Activated naive CD8-positive, alpha-beta T cell treated with anti-CD3 and anti-CD28 coated beads for 36 hours (primary cell): ENCODE measurements at regions not wholly inside any gene's neighbourhood (a gene's known extent, or its start where the extent isn't known, plus 50 kb on each side); places are given as distances from the start of the nearest gene placed in this dataset.

Source experiments
- DNase-seq: peaks from one replicate; pipeline ENCODE4 v3.0.0; 2021
- H3K27ac Mint-ChIP-seq: one replicate; pipeline ENCODE4 v1.8.0; 2022; ENCODE audit warnings: mild to moderate bottlenecking, moderate library complexity, mixed read lengths
- H3K27me3 Mint-ChIP-seq: one replicate; pipeline ENCODE4 v1.8.0; 2022; ENCODE audit warnings: mild to moderate bottlenecking, mixed read lengths
- H3K36me3 Mint-ChIP-seq: one replicate; pipeline ENCODE4 v1.8.0; 2021; ENCODE audit warnings: mild to moderate bottlenecking, mixed read lengths
- H3K4me1 Mint-ChIP-seq: one replicate; pipeline ENCODE4 v1.8.0; 2021; ENCODE audit warnings: mixed read lengths
- H3K4me3 Mint-ChIP-seq: one replicate; pipeline ENCODE4 v1.8.0; 2022; ENCODE audit warnings: mild to moderate bottlenecking, moderate library complexity, mixed read lengths
- H3K9me3 Mint-ChIP-seq: one replicate; pipeline ENCODE4 v1.8.0; 2022; ENCODE audit warnings: mixed read lengths

- no peak overlapping the region for H3K27ac Mint-ChIP-seq
- peaks cover 58% of the 10 kb centered on the region for H3K36me3 Mint-ChIP-seq
- no peak overlapping the region for H3K4me3 Mint-ChIP-seq
- DNase-seq: no peak
- no peaks in the 10 kb centered on the region for H3K27me3 Mint-ChIP-seq
- H3K9me3 Mint-ChIP-seq: no peaks in the 10 kb centered on the region
- H3K4me1 Mint-ChIP-seq: peaks cover 66% of the 10 kb centered on the region
Measured at GRCh38 chr14:95466506-95466905, 49.9 kb downstream of the SYNE3 start.

- peaks cover 72% of the 10 kb centered on the region for H3K4me1 Mint-ChIP-seq
Measured at GRCh38 chr14:95465936-95466335, 50.5 kb downstream of the SYNE3 start.

GRCh38 chr14:95465358-95465757, 51.1 kb downstream of the SYNE3 start:
- DNase-seq: no peak
- peaks cover 58% of the 10 kb centered on the region for H3K36me3 Mint-ChIP-seq
- no peak overlapping the region for H3K4me3 Mint-ChIP-seq
- peak overlapping the region; percentile 60 for H3K27ac Mint-ChIP-seq
- H3K4me1 Mint-ChIP-seq: peaks cover 77% of the 10 kb centered on the region
- no peaks in the 10 kb centered on the region for H3K9me3 Mint-ChIP-seq
- no peaks in the 10 kb centered on the region for H3K27me3 Mint-ChIP-seq

More at GRCh38 chr14:95465936-95466335, 50.5 kb downstream of the SYNE3 start:
- Mint-ChIP-seq H3K27me3 (no peaks in the 10 kb centered on the region), H3K9me3 (no peaks in the 10 kb centered on the region), H3K36me3 (peaks cover 56% of the 10 kb centered on the region), H3K4me3 (no peak overlapping the region), H3K27ac (no peak overlapping the region)
- DNase-seq: no peak

- peaks cover 72% of the 10 kb centered on the region for H3K4me1 Mint-ChIP-seq
- no peak overlapping the region for H3K4me3 Mint-ChIP-seq
- no peaks in the 10 kb centered on the region for H3K9me3 Mint-ChIP-seq
- H3K27me3 Mint-ChIP-seq: no peaks in the 10 kb centered on the region
- no peak for DNase-seq
- peak overlapping the region; percentile 60 for H3K27ac Mint-ChIP-seq
- H3K36me3 Mint-ChIP-seq: peaks cover 54% of the 10 kb centered on the region
Measured at GRCh38 chr14:95464514-95464913, 51.9 kb downstream of the SYNE3 start.

GRCh38 chr14:95464103-95464502, 52.3 kb downstream of the SYNE3 start:
- Mint-ChIP-seq H3K4me1 (peaks cover 73% of the 10 kb centered on the region), H3K9me3 (no peaks in the 10 kb centered on the region), H3K4me3 (no peak overlapping the region), H3K36me3 (peaks cover 55% of the 10 kb centered on the region), H3K27me3 (no peaks in the 10 kb centered on the region), H3K27ac (peak overlapping the region; percentile 60)
- no peak for DNase-seq

- Mint-ChIP-seq H3K4me3 (peak overlapping the region; percentile 32), H3K36me3 (peaks cover 52% of the 10 kb centered on the region), H3K27me3 (no peaks in the 10 kb centered on the region), H3K9me3 (no peaks in the 10 kb centered on the region), H3K4me1 (peaks cover 71% of the 10 kb centered on the region), H3K27ac (peak overlapping the region; percentile 60)
- no peak for DNase-seq
Measured at GRCh38 chr14:95463171-95463901, 53.1 kb downstream of the SYNE3 start.

- Mint-ChIP-seq H3K4me1 (peaks cover 68% of the 10 kb centered on the region), H3K9me3 (no peaks in the 10 kb centered on the region), H3K36me3 (peaks cover 49% of the 10 kb centered on the region), H3K4me3 (no peak overlapping the region), H3K27ac (peak overlapping the region; percentile 60), H3K27me3 (no peaks in the 10 kb centered on the region)
- DNase-seq: no peak
Measured at GRCh38 chr14:95462491-95462890, 54.0 kb downstream of the SYNE3 start.

GRCh38 chr14:95460647-95461478, 55.6 kb downstream of the SYNE3 start:
- no peak for DNase-seq
- Mint-ChIP-seq H3K27ac (no peak overlapping the region), H3K36me3 (peaks cover 47% of the 10 kb centered on the region), H3K4me3 (no peak overlapping the region), H3K9me3 (no peaks in the 10 kb centered on the region), H3K4me1 (peaks cover 59% of the 10 kb centered on the region), H3K27me3 (no peaks in the 10 kb centered on the region)

- H3K27ac Mint-ChIP-seq: no peak overlapping the region
- H3K9me3 Mint-ChIP-seq: no peaks in the 10 kb centered on the region
- peaks cover 39% of the 10 kb centered on the region for H3K4me1 Mint-ChIP-seq
- no peak overlapping the region for H3K4me3 Mint-ChIP-seq
- H3K27me3 Mint-ChIP-seq: no peaks in the 10 kb centered on the region
- DNase-seq: no peak
- H3K36me3 Mint-ChIP-seq: peaks cover 36% of the 10 kb centered on the region
Measured at GRCh38 chr14:95458906-95459305, 57.5 kb downstream of the SYNE3 start.

- Mint-ChIP-seq H3K9me3 (no peaks in the 10 kb centered on the region), H3K27me3 (no peaks in the 10 kb centered on the region), H3K4me1 (peaks cover 35% of the 10 kb centered on the region), H3K27ac (no peak overlapping the region), H3K4me3 (no peak overlapping the region), H3K36me3 (peaks cover 34% of the 10 kb centered on the region)
- DNase-seq: no peak
Measured at GRCh38 chr14:95458459-95458858, 58.0 kb downstream of the SYNE3 start.

- H3K27me3 Mint-ChIP-seq: no peaks in the 10 kb centered on the region
Measured at GRCh38 chr14:95456281-95456680, 60.2 kb downstream of the SYNE3 start.

GRCh38 chr14:95455246-95455645, 61.2 kb downstream of the SYNE3 start:
- peaks cover 7% of the 10 kb centered on the region for H3K4me1 Mint-ChIP-seq
- H3K9me3 Mint-ChIP-seq: no peaks in the 10 kb centered on the region
- no peak overlapping the region for H3K4me3 Mint-ChIP-seq
- DNase-seq: no peak
- H3K27me3 Mint-ChIP-seq: no peaks in the 10 kb centered on the region
- peaks cover 12% of the 10 kb centered on the region for H3K36me3 Mint-ChIP-seq
- H3K27ac Mint-ChIP-seq: no peak overlapping the region

More at GRCh38 chr14:95456281-95456680, 60.2 kb downstream of the SYNE3 start:
- H3K9me3 Mint-ChIP-seq: no peaks in the 10 kb centered on the region
- H3K4me3 Mint-ChIP-seq: no peak overlapping the region
- peaks cover 19% of the 10 kb centered on the region for H3K36me3 Mint-ChIP-seq
- peaks cover 15% of the 10 kb centered on the region for H3K4me1 Mint-ChIP-seq
- no peak overlapping the region for H3K27ac Mint-ChIP-seq
- no peak for DNase-seq

GRCh38 chr14:95453713-95453980, 62.8 kb downstream of the SYNE3 start:
- Mint-ChIP-seq H3K9me3 (no peaks in the 10 kb centered on the region), H3K4me3 (no peak overlapping the region), H3K27ac (no peak overlapping the region), H3K4me1 (peaks cover 4% of the 10 kb centered on the region), H3K27me3 (no peaks in the 10 kb centered on the region), H3K36me3 (peaks cover 12% of the 10 kb centered on the region)
- DNase-seq: no peak

GRCh38 chr14:95452893-95453712, 63.3 kb downstream of the SYNE3 start:
- H3K27me3 Mint-ChIP-seq: no peaks in the 10 kb centered on the region
- H3K4me1 Mint-ChIP-seq: no peaks in the 10 kb centered on the region
- DNase-seq: no peak
- H3K27ac Mint-ChIP-seq: no peak overlapping the region
- H3K36me3 Mint-ChIP-seq: peaks cover 12% of the 10 kb centered on the region
- H3K9me3 Mint-ChIP-seq: no peaks in the 10 kb centered on the region
- H3K4me3 Mint-ChIP-seq: no peak overlapping the region
